GM12864 (cell line): ENCODE measurements at regions not wholly inside any gene's neighbourhood (a gene's known extent, or its start where the extent isn't known, plus 50 kb on each side); places are given as distances from the start of the nearest gene placed in this dataset.

Source experiments
- DNase-seq: peaks from one replicate; pipeline ENCODE4 v3.0.0-alpha.2; 2011; ENCODE audit warnings: low read depth
- H3K4me3 ChIP-seq: 2 replicates; pipeline ENCODE4 v1.5.1; 2011; ENCODE audit warnings: mild to moderate bottlenecking, low read depth, low read length, control low read depth
- TF ChIP-seq, protein P1 (sequence below): IDR thresholded peaks from 2 replicates; pipeline ENCODE4 v1.5.1; 2011; ENCODE audit warnings: low read depth, mild to moderate bottlenecking, moderate library complexity, low read length, control low read depth, inconsistent platforms; ENCODE audit errors: missing control alignments

DNA sequence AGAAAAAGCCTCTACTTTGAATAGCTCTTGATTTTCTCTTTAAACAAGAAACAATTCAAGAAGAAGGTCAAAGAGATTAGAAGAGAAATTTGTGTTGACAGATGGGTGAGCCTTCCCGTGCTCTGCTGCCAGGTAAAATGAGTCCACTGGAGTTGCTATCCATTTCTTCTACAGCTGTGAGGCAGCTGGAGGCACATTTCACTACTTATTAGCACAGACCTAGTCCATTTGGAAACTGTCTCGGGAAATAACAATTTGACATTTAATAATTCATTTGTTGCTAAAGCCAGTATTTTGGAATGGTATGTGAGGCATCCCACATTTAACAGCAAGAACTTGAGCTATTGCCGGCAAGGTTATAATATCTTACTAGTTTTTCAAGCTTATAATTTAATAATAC is 396.8 kb upstream of the GRIA3 start:
- TF ChIP-seq, protein P1, sequence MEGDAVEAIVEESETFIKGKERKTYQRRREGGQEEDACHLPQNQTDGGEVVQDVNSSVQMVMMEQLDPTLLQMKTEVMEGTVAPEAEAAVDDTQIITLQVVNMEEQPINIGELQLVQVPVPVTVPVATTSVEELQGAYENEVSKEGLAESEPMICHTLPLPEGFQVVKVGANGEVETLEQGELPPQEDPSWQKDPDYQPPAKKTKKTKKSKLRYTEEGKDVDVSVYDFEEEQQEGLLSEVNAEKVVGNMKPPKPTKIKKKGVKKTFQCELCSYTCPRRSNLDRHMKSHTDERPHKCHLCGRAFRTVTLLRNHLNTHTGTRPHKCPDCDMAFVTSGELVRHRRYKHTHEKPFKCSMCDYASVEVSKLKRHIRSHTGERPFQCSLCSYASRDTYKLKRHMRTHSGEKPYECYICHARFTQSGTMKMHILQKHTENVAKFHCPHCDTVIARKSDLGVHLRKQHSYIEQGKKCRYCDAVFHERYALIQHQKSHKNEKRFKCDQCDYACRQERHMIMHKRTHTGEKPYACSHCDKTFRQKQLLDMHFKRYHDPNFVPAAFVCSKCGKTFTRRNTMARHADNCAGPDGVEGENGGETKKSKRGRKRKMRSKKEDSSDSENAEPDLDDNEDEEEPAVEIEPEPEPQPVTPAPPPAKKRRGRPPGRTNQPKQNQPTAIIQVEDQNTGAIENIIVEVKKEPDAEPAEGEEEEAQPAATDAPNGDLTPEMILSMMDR, result no peak
- no peak for DNase-seq
- no peak overlapping the region for H3K4me3 ChIP-seq

DNA sequence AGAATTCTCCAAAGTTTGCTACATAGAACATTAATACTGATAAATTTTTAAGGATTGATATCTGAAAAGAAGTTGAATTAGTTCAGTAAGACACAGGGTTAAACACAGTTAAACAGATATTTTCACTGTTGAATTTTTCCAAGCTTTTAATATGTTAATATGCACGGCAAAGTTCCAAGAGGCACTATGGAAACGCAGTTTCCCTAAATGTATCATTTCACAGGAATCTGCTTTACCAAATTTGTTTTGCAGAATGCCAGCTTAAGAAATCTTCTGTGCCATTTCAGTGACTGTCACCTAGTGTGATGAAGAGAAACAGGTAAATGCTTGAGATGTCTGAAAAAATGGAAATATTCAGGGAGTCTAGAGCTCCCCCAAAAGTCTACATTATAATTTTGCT is 395.9 kb upstream of the GRIA3 start:
- DNase-seq, result no peak
- TF ChIP-seq, protein P1, result no peak
- no peak overlapping the region for H3K4me3 ChIP-seq

DNA sequence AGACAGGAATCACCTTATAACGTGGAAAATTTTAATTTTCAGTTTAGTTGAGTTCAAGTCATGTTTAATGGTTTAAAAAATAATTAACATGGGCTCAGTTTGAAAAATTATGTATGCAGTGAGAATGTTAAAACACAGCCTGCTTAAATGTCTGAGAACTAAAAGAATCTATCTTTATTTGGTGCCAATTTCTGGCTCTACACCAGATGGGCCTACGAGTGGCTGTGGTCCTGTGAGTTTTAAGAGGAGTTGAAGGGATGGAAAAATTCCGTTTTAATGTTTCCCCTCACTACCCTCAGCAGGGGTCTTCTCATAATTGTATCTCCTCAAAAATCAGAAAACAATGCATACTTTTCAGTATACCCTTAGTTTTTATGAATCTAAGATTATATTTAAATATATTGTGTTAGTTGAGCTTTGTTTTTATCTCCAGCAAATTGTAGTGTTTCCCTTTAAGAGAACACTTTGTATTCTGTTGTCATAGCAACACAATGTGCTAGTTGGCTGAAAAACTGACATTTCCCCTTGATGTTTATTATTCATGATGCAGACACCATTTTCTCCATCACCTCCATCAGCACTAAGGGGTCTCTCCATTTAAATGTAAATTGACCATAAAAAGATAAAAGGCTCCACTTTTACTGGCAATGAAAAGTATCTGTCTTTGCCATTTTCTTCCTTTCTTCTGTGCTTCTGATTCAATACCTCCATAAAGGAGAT is 393.5 kb upstream of the GRIA3 start:
- TF ChIP-seq, protein P1, result no peak
- DNase-seq, result no peak
- no peak overlapping the region for H3K4me3 ChIP-seq

DNA sequence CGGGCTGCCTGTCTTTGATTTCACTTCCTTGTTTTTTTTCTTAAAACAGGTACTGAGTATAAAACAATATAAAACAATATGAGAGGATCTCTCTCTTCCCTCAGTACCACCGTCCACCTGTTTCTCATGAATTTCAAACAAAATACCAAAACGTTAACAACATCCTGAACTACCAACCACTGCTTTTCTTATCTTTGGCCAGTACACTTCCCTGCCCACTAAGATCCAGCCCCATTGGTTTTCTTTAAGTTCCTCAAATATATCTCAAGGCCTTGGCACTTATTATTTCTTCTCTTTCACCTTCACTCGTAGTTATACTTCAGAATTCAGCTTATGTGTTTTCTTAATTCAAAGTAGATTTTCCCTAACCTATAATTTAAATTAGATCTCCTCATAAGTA is 370.2 kb upstream of the GRIA3 start:
- no peak for DNase-seq
- no peak overlapping the region for H3K4me3 ChIP-seq
- TF ChIP-seq, protein P1, result no peak

DNA sequence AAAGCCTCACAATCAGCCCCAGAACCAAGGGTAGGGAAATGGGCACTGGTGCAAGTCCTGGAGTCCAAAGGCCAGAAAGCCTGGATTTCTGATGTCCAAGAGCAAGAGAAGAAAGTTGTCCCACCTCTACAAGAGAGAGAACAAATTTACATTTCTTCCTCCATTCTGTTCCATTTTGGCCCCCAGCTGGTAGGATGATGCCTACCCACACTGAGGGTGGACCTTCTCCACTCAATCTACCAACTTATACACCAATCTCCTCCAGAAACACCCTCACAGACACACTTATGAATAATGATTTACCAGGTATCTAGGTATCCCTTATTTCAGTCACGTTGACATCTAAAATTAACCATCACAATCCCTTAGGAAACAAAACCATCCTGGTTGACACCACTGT is 367.8 kb upstream of the GRIA3 start:
- no peak for DNase-seq
- no peak overlapping the region for H3K4me3 ChIP-seq
- TF ChIP-seq, protein P1, result no peak

DNA sequence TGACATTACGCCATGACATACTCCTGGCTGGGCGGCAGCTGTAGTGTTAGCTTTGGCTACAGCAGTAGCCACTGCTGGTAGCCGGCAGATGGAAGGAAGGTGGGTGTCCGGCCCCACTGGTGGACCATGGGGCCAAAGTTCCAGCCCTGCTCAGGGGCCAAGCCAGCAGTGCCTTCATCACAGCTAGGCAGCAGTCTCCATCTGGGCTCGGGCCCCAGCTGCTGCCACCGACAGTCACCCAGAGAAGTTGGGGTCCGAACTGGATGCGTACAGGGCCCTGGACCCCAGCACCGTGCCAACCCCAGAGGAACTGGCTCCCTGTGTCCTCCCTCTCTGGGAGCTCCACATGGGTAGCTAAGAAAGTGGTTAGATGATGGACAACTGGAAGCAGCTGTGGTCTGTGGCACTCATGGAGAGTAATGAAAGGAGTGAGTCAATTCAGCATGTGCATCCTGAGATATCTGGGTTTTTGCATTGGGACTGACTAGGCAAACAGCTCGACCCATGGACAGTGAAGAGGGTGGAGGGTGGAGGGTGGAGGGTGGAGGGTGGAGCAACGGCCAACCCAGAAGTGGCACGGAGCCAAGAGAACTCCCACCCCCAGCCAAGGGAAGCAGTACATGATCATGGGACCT is 366.6 kb upstream of the GRIA3 start:
- no peak for DNase-seq
- TF ChIP-seq, protein P1, result no peak
- H3K4me3 ChIP-seq, result no peak overlapping the region

DNA sequence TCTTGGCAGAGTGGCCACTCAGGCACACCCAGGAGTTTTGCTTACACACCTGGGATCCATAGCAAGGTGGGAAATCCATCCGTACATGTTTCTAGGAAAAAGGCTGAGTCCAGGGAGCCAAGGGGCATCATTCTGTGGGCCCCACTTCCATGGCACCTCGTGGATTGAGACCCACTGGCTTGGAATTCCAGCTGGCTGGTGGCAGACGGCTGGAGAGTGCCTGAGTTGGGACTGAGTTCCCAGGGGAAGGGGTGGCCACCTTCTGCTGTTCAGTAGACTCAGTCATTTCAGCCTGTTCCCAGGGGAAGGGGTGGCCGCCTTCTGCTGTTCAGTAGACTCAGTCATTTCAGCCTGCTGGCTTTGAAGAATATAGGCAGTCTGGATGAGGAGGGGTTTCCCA is 366.0 kb upstream of the GRIA3 start:
- TF ChIP-seq, protein P1, result no peak
- DNase-seq, result no peak
- H3K4me3 ChIP-seq, result no peak overlapping the region
